ENCODE measurements at regions not wholly inside any gene's neighbourhood (a gene's known extent, or its start where the extent isn't known, plus 50 kb on each side); places are given as distances from the start of the nearest gene placed in this dataset.

GRCh38 chr19:28281676-28282075, 931.3 kb downstream of the UQCRFS1 start:
- DNase-seq: no peak

GRCh38 chr19:28264556-28264955, 948.4 kb downstream of the UQCRFS1 start:
- no peak for DNase-seq

- no peak for DNase-seq
These were observed 954.1 kb downstream of the UQCRFS1 start for GRCh38 chr19:28258829-28259228.

GRCh38 chr19:28257396-28257795, 955.6 kb downstream of the UQCRFS1 start:
- DNase-seq: no peak

GRCh38 chr19:28247243-28247642, 965.7 kb downstream of the UQCRFS1 start:
- no peak for DNase-seq

GRCh38 chr19:28245937-28246336, 967.0 kb downstream of the UQCRFS1 start:
- DNase-seq: no peak

GRCh38 chr19:28244966-28245365, 968.0 kb downstream of the UQCRFS1 start:
- DNase-seq: no peak

GRCh38 chr19:28242317-28242927, 970.5 kb downstream of the UQCRFS1 start:
- DNase-seq: peak; percentile 31

GRCh38 chr19:28239270-28239669, 973.7 kb downstream of the UQCRFS1 start:
- DNase-seq: peak; percentile 8

GRCh38 chr19:28238270-28238820, 974.6 kb downstream of the UQCRFS1 start:
- DNase-seq: no peak

- no peak for DNase-seq
These were observed 977.3 kb downstream of the UQCRFS1 start for GRCh38 chr19:28235606-28236125.

GRCh38 chr19:28234637-28235036, 978.3 kb downstream of the UQCRFS1 start:
- DNase-seq: peak; percentile 44

GRCh38 chr19:28228854-28229253, 984.1 kb downstream of the UQCRFS1 start:
- DNase-seq: no peak

- no peak for DNase-seq
These were observed 988.5 kb downstream of the UQCRFS1 start for GRCh38 chr19:28224441-28224840.

GRCh38 chr19:28221736-28222135, 991.2 kb downstream of the UQCRFS1 start:
- DNase-seq: no peak

GRCh38 chr19:28218728-28219127, 994.2 kb downstream of the UQCRFS1 start:
- no peak for DNase-seq

GRCh38 chr19:28217022-28217421, 995.9 kb downstream of the UQCRFS1 start:
- no peak for DNase-seq

GRCh38 chr19:28213470-28214082, 999.4 kb downstream of the UQCRFS1 start:
- no peak for DNase-seq

- no peak for DNase-seq
These were observed 1002.1 kb downstream of the UQCRFS1 start for GRCh38 chr19:28210886-28211285.

- DNase-seq: no peak
These were observed 1004.2 kb downstream of the UQCRFS1 start for GRCh38 chr19:28208745-28209144.

- no peak for DNase-seq
These were observed 1005.7 kb downstream of the UQCRFS1 start for GRCh38 chr19:28207244-28207643.

GRCh38 chr19:28201462-28201943, 1011.4 kb downstream of the UQCRFS1 start:
- no peak for DNase-seq

GRCh38 chr19:28199323-28199722, 1013.6 kb downstream of the UQCRFS1 start:
- no peak for DNase-seq

GRCh38 chr19:28196961-28197360, 1016.0 kb downstream of the UQCRFS1 start:
- DNase-seq: no peak

All from fibroblast of skin of abdomen (primary cell).